HG02884 (cell line): ENCODE measurements at regions not wholly inside any gene's neighbourhood (a gene's known extent, or its start where the extent isn't known, plus 50 kb on each side); places are given as distances from the start of the nearest gene placed in this dataset.

Source experiments
- ATAC-seq: cut with Tn5 transposase; IDR thresholded peaks from one replicate; pipeline ENCODE4 v1.9.1; 2021; ENCODE audit warnings: mild to moderate bottlenecking, moderate library complexity; ENCODE audit not compliant: unreplicated experiment

DNA sequence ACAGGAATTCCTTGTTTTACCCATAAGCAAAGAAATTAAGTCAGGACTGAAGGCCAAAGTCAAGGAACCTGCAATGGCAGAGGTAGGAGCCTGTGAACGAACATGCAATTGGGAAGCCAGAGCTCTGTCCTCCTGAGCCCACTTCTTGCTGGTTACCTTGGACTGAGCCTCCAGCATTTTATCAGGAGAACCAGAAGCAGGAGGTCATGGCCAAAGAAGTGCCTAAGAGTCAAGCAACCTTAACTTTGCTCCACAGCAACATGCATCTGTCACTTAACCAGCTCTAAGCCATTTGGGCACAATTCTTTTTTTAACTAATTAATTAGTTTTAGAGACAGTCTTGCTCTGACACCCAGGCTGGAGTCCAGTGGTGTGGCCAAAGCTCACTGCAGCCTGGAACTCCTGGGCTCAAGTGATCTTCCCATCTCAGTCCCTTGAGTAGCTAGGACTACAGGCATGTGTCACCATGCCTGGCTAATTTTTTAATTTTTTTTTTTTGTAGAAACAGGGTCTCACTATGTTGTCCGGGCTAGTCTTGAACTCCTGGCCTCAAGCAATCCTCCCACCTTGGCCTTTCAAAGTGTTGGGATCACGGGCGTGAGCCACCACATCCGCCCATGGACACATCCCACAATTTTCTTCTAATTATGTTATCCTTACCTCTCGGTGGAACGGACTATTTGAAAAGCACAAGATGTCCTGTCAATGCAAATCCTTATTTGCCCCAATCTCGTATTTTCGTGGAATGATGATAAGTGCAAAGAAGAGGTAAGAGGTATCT is 334.2 kb downstream of the CD83 start:
- ATAC-seq: no peak

DNA sequence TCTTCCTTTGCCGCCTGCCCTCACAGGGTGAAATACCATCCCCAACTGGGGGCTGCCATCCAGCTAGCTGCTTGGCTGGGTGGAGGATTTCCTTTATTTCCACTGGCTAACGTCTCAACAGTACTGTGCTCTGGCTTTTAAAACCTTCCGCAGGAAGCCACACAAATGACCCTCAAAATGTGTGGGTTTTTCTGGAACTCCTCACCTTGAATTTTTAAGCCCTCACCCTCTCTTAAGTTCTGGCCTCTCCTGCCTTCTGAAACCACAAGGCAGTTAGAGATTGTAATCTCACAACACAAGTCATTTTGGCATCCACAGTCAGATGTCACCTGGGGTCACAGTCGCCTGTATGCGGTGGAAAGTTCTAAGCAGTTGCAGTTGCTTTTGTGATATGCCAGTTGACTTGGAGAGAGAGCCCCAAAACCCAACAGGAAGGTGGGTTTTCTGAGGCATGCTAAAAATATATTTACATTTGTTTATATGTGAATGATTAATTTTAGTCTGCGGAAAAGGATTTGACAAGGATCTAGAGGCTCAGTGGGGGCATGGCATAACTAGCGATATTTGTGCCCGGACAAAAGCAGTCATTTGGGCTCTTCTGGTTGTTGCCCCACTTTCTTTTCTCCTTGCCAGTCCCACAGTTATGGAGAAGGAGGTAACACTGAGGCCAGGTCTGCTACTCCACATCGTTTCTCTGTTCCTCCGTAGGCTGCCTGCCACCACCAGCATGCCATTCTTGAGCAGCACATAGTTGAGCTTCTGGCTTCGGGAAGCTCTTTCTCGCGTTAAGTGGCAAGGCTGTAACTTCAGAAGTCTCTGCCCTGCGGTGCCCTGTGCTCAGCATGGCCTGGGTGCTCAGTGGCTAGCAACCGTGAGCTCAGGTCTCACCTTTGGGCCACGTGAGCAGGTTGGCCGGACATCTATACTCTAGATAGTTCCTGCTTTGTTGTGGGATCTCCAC is 335.3 kb downstream of the CD83 start:
- peak; percentile 45 for ATAC-seq

- ATAC-seq: no peak
Observed at GRCh38 chr6:14453712-14454472, 336.3 kb downstream of the CD83 start.

DNA sequence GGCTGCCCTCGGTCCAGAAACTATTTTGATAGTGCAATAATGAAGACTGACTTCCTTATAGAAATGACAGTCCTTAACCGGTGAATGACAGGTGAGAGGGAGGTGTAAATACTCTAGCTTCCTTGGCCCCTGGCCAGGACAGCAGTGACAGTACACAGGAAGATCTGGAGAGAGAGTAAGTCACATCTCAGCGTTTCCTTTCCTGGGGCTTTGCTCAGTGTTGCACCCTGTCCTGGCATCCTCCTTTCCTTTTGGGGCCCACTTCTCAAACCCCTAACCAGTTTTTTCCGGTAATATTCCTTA is 336.9 kb downstream of the CD83 start:
- no peak for ATAC-seq

GRCh38 chr6:14455427-14455826 is 337.9 kb downstream of the CD83 start:
- ATAC-seq: no peak

GRCh38 chr6:14455876-14456648 is 338.5 kb downstream of the CD83 start:
- no peak for ATAC-seq

DNA sequence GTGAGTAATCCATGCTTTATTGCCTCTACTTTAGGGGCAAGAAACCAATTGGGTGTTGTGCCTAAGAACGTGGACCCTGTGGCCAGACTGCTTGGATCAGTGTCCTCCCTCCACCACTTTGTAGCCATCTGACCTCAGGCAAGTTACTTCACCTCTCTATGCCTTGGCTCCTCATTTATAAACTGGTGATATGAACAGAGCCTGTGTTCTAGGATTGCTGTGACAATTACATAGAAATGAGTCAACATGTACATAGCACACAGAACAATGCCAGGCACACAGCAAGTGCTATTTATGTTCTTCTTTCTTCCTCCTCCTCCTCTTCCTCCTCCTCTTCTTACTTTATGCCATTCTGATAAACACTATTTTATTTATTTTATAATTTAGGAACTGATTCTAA is 339.4 kb downstream of the CD83 start:
- no peak for ATAC-seq

- ATAC-seq: no peak
Observed at GRCh38 chr6:14458669-14459266, 341.2 kb downstream of the CD83 start.

DNA sequence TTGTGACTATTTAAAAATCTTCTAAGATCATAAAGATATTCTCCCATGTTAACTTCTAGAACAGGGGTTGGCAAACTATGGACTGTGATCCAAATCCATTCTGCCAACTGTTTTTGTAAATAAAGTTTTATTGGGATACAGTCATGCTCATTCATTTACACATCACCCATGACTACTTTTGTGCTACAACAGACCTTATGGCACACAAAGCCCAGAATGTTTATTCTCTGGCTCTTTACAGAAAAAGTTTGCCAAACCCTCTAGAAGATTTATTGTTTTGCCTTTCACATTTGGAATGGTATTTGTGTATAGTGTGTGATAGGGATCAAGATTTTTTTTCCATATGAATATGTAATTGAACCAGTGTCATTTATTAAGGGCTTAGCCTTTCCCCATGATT is 341.7 kb downstream of the CD83 start:
- no peak for ATAC-seq

- ATAC-seq: no peak
Observed at GRCh38 chr6:14460556-14460955, 343.0 kb downstream of the CD83 start.

- ATAC-seq: no peak
Observed at GRCh38 chr6:14462135-14462534, 344.6 kb downstream of the CD83 start.

- no peak for ATAC-seq
Observed at GRCh38 chr6:14462566-14462965, 345.0 kb downstream of the CD83 start.

DNA sequence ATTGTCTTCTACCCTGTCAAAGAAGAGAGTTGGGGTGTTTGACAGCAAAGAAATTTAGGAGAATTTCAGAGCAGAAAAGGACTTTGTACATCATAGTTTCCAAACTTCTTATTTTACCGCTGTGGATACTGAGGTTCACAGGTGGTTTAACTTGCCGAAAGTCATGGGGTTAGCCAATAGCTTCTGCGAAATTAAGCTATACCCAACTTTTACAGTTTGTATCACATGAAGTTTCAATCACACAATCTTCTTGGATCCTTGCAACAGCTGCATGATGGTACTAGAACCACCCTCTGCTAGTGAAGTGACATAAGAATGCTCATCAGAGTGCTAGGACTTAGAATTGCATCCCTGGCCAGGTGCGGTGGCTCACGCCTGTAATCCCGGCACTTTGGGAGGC is 345.5 kb downstream of the CD83 start:
- no peak for ATAC-seq

DNA sequence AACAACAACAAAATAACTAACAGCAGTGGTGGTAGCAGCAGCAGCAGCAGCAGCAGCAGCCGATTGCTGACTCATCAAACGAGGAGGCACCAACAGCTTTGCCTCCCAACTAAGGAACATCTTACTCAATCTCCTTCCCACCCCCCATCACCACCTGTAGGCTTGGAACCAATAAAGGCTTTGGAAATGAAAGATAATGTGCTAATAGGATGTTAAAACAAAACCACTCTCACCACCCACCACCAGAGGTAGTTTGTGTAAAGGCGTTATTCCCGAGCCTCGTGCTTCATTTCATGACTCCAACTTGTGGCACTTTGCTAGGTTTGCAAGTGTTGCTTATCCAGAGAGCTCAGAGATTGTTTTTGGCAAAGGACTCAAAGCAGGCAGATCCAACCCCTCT is 346.5 kb downstream of the CD83 start:
- no peak for ATAC-seq

DNA sequence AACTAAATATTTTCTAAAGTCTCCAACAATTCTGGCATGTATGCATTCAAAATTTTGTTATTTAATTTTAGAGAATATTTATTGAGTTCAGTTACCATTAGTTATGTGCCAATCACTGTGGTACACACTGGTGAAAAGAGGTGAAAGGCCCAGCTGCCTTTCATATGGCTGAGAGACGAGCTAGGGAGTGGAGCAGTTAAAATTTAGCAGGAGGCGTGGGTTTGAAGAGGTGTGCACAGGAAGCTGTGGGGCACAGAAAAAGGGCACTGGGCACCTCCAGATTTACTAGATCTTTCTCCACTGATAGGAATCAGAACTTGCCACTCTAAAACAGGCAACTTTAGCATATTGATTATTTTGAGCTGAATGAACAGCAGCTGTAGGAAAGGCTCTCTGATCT is 347.1 kb downstream of the CD83 start:
- ATAC-seq: no peak

DNA sequence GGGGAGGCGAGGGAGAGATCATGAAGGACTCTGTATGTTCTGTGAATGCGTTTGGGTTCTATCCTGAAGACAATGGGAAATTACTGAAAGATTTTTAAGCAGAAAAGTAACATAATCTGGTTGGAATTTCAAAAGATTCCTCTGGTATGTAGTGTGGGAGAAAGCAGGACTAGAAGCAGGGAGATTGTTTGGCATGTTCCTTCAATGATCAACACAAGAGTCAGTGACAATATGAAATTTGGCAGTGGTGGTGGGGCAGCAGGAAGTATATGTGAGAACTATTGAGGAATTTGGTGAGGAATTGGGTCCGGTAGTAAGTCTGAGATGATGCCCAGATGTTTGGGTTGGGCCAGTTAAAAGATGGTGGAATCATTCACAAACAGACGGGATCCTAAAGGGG is 348.7 kb downstream of the CD83 start:
- no peak for ATAC-seq

DNA sequence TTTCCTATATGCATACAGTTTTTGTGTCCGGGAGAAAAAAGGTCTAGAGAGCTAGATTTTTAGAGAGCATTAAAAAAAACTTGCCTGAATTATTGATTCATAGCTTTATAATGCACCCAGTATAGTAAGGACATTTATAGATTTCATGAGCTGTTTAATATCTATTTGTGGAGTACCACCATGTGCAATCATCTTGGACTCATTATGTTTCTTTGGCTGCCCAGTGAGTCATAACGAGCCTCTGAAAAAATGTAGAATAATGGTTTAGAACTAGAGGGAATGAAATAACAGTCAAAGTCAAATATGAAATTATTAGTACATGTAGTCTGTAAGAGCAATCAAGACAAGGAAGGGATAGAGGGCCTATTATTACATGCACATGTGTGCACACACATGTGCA is 350.0 kb downstream of the CD83 start:
- no peak for ATAC-seq

DNA sequence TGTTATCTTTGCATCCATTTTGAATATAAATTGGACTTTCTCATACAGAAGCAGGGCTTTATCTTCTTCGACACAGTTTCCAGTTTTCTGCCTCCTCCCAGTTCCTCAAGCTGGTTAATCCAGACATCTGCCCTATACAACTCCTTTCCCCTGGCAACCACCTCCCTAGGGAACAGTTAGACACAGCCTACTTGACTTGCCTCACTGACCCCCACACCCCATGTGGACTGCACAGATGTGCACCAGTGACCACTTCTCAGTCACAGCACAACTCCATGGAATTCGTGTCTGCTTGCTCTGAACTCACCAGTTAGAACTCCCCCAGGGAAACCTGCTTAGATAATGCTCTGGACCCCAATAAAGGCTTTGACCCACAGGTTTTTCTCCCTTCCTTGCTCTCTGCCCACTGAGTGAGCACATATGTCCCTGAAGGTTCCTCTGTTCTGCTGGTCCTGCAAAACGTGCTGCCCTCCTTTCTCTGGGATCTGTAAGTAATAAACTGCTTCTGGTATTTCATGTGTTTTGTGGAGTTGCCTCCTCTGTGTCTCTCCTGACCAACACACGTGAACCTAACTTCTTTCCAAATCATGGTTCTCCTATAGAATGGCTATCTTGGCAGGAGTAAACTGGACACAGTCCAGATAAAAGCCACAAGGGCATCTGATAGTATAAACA is 351.2 kb downstream of the CD83 start:
- no peak for ATAC-seq

DNA sequence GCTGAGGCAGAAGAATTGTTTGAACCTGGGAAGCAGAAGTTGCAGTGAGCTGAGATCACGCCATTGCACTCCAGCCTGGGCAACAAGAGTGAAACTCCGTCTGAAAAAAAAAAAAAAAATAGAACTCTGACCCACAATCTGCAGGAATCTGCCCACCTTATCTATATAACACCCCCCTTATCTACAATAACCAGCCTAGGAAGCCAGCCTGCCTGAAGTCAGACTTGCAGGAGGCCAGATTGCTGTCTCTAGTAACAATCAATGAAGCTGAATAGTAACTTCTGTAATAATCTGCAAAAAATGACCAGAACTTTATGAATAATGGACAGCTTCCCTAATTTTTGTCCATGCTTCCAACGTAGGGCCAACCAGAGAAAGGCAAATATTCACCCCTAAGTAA is 352.5 kb downstream of the CD83 start:
- ATAC-seq: no peak

GRCh38 chr6:14470671-14471070 is 353.1 kb downstream of the CD83 start:
- ATAC-seq: no peak
